K562 (cell line): ENCODE measurements at regions not wholly inside any gene's neighbourhood (a gene's known extent, or its start where the extent isn't known, plus 50 kb on each side); places are given as distances from the start of the nearest gene placed in this dataset.

ENCODE experiments used
- CBX3 ChIP-seq, 2 experiments: IDR thresholded peaks; 1 replicate in 1 of 2; 2 replicates in 1 of 2; pipeline ENCODE4 v1.6.1; 2012; ENCODE audit warnings: inconsistent platforms in 2 of 2, low read length in 2 of 2, borderline replicate concordance in 1 of 2, control low read depth in 1 of 2
- CCNT2 ChIP-seq: IDR thresholded peaks from 2 replicates; pipeline ENCODE4 v1.6.1; 2011; ENCODE audit warnings: borderline replicate concordance, low read depth, mild to moderate bottlenecking, moderate library complexity, mixed read lengths, low read length; ENCODE audit not compliant: insufficient read length; ENCODE audit errors: extremely low read depth
- CLOCK ChIP-seq: fragments of 250-450 bp; sonication (Bioruptor Pico); IDR thresholded peaks from 2 replicates; pipeline ENCODE4 v1.4.0; 2020; ENCODE audit warnings: mild to moderate bottlenecking, moderate library complexity, borderline replicate concordance
- CREB3 ChIP-seq: fragments of 450-650 bp; conservative IDR thresholded peaks from 2 replicates; pipeline ENCODE4 v1.6.1; 2016; ENCODE audit warnings: missing genetic modification characterization, low read depth, mild to moderate bottlenecking, missing compliant biosample characterization, moderate library complexity
- DDX20 ChIP-seq: fragments of 450-650 bp; IDR thresholded peaks from 2 replicates; pipeline ENCODE4 v1.6.1; 2016; ENCODE audit warnings: missing genetic modification characterization, low read depth, mild to moderate bottlenecking, missing compliant biosample characterization, moderate library complexity
- HDAC1 ChIP-seq, 2 experiments: fragments of 450-650 bp; IDR thresholded peaks; 2 replicates each; pipeline ENCODE4 v1.6.1; 2016 to 2017; ENCODE audit warnings: inconsistent platforms in 1 of 2, mild to moderate bottlenecking in 1 of 2, moderate library complexity in 1 of 2
- PURB ChIP-seq: sonication (generic); formaldehyde crosslinking; IDR thresholded peaks from 2 replicates; pipeline ENCODE4 v1.9.0; 2021; ENCODE audit warnings: low read depth, mild to moderate bottlenecking, missing genetic modification reagents
- SIN3B ChIP-seq: fragments of 450-650 bp; IDR thresholded peaks from 2 replicates; pipeline ENCODE4 v1.6.1; 2017; ENCODE audit warnings: low read depth, mild to moderate bottlenecking, moderate library complexity
- TBL1XR1 ChIP-seq, 2 experiments: IDR thresholded peaks; 2 replicates each; pipeline ENCODE4 v1.6.1; 2012; ENCODE audit warnings: improper control_type of control experiment in 2 of 2, low read length in 2 of 2, mild to moderate bottlenecking in 1 of 2
- USF2 ChIP-seq: sonication (generic); formaldehyde crosslinking; IDR thresholded peaks from 2 replicates; pipeline ENCODE4 v1.5.0; 2020; ENCODE audit warnings: missing genetic modification reagents
- ZNF274 ChIP-seq: IDR thresholded peaks from 2 replicates; pipeline ENCODE4 v1.6.1; 2011; ENCODE audit warnings: low read depth, mild to moderate bottlenecking, low read length, moderate library complexity, borderline replicate concordance
- ZNF318 ChIP-seq, 2 experiments: fragments of 450-650 bp; IDR thresholded peaks; 2 replicates each; pipeline ENCODE4 v1.6.1; 2016; ENCODE audit warnings: mild to moderate bottlenecking in 2 of 2, borderline replicate concordance in 1 of 2, low read depth in 1 of 2, moderate library complexity in 1 of 2
- ZZZ3 ChIP-seq: fragments of 450-650 bp; IDR thresholded peaks from 2 replicates; pipeline ENCODE4 v1.6.1; 2016; ENCODE audit warnings: antibody characterized with exemption, mild to moderate bottlenecking, moderate library complexity

- no peak for TF ChIP-seq ZNF318 (IDR thresholded peaks at IDR 0.05; ENCODE audit: borderline replicate concordance in 1 of 2, low read depth in 1 of 2)
- TF ChIP-seq USF2 (CRISPR knock-in tag) = no peak
- no peak for TF ChIP-seq SIN3B
- TF ChIP-seq TBL1XR1 (IDR thresholded peaks at IDR 0.05; ENCODE audit: low read length in 2 of 2) = no peak
- TF ChIP-seq PURB (CRISPR knock-in tag) = no peak
- no peak for TF ChIP-seq CCNT2
- no peak for TF ChIP-seq CLOCK (CRISPR knock-in tag)
- no peak for TF ChIP-seq CBX3 (IDR thresholded peaks at IDR 0.05; ENCODE audit: borderline replicate concordance in 1 of 2, low read length in 2 of 2)
- no peak for TF ChIP-seq CREB3
- TF ChIP-seq DDX20 (tag) = no peak
- TF ChIP-seq ZNF274 = no peak
- TF ChIP-seq HDAC1 (IDR thresholded peaks at IDR 0.05) = no peak
- TF ChIP-seq ZZZ3 = no peak
Measured at GRCh38 chr22:27492566-27493201, 308.9 kb downstream of the MN1 start (continued).
